Keratinocyte (primary cell): ENCODE measurements at regions not wholly inside any gene's neighbourhood (a gene's known extent, or its start where the extent isn't known, plus 50 kb on each side); places are given as distances from the start of the nearest gene placed in this dataset.
"Not testable (repeated sequence)": the region's sequence is repeated elsewhere in the genome, so short reads cannot be mapped to it uniquely, and the experiment has no call there.

ENCODE experiments used
- DNase-seq: peaks from one replicate; pipeline ENCODE4 v3.0.0-alpha.2; 2011; ENCODE audit warnings: low read depth, missing footprints, low spot score
- FAIRE-seq: peaks from 2 replicates; lab custom pipeline; 2011; peaks lifted over from hg19 to GRCh38; lab: Jason Lieb, UNC
- H2AFZ ChIP-seq: 2 replicates; pipeline ENCODE4 v1.6.0; 2012; ENCODE audit warnings: low read length, control low read depth, inconsistent platforms; ENCODE audit not compliant: control insufficient read depth
- H3K27ac ChIP-seq: 2 replicates; pipeline ENCODE4 v1.5.1; 2011; ENCODE audit warnings: low read length; ENCODE audit not compliant: control insufficient read depth, insufficient read depth
- H3K27me3 ChIP-seq: 3 replicates; pipeline ENCODE4 v1.6.0; 2011; ENCODE audit warnings: low read length; ENCODE audit not compliant: control insufficient read depth, insufficient read depth; ENCODE audit errors: extremely low read depth
- H3K36me3 ChIP-seq, 2 experiments: 2 replicates in 1 of 2; 3 replicates in 1 of 2; pipeline ENCODE4 v1.5.1; 2011; ENCODE audit warnings: low read length in 2 of 2, mild to moderate bottlenecking in 1 of 2; ENCODE audit not compliant: control insufficient read depth in 2 of 2, insufficient read depth in 2 of 2; ENCODE audit errors: extremely low read depth in 1 of 2
- H3K4me1 ChIP-seq: 3 replicates; pipeline ENCODE4 v1.5.1; 2011; ENCODE audit warnings: low read length; ENCODE audit not compliant: control insufficient read depth, insufficient read depth; ENCODE audit errors: extremely low read depth
- H3K4me2 ChIP-seq: 3 replicates; pipeline ENCODE4 v1.6.0; 2011; ENCODE audit warnings: low read depth, low read length; ENCODE audit not compliant: control insufficient read depth, insufficient read depth; ENCODE audit errors: extremely low read depth
- H3K4me3 ChIP-seq, 3 experiments: fragments of 200-600 bp in 1 of 3; sonication (generic) in 1 of 3; 2 replicates in 2 of 3; 3 replicates in 1 of 3; pipeline ENCODE4 v1.5.1; 2011 to 2016; ENCODE audit warnings: low read length in 3 of 3, mild to moderate bottlenecking in 3 of 3, control low read depth in 2 of 3, inconsistent platforms in 1 of 3, low read depth in 1 of 3, mixed read lengths in 1 of 3, mixed run types in 1 of 3, moderate library complexity in 1 of 3; ENCODE audit not compliant: control insufficient read depth in 2 of 3, insufficient read depth in 2 of 3; ENCODE audit errors: extremely low read depth in 1 of 3
- H3K79me2 ChIP-seq: 2 replicates; pipeline ENCODE4 v1.6.0; 2012; ENCODE audit warnings: low read length; ENCODE audit not compliant: control insufficient read depth, insufficient read depth
- H3K9ac ChIP-seq: 3 replicates; pipeline ENCODE4 v1.6.0; 2011; ENCODE audit warnings: low read length; ENCODE audit not compliant: control insufficient read depth, insufficient read depth; ENCODE audit errors: extremely low read depth
- H3K9me1 ChIP-seq: 3 replicates; pipeline ENCODE4 v1.6.0; 2011; ENCODE audit warnings: low read length; ENCODE audit not compliant: control insufficient read depth, insufficient read depth; ENCODE audit errors: extremely low read depth
- H3K9me3 ChIP-seq: 2 replicates; pipeline ENCODE4 v1.5.1; 2012; ENCODE audit warnings: low read depth, low read length; ENCODE audit not compliant: control insufficient read depth
- H4K20me1 ChIP-seq: 3 replicates; pipeline ENCODE4 v1.6.0; 2011; ENCODE audit warnings: low read length; ENCODE audit not compliant: control insufficient read depth, insufficient read depth; ENCODE audit errors: extremely low read depth
- EZH2 ChIP-seq: IDR thresholded peaks from one replicate; pipeline ENCODE4 v1.6.1; 2012; ENCODE audit warnings: inconsistent platforms, mild to moderate bottlenecking, low read length, moderate library complexity
- dilution Hi-C: fragments of 300-500 bp; cut with MboI; formaldehyde crosslinking; loops from one replicate; pipeline ENCODE4 v1.7.0; 2020; ENCODE audit warnings: low sequenced_read_pairs; ENCODE audit not compliant: extremely low pct_ligation_motif_present
- TF ChIP-seq, protein P1 (sequence below), 3 experiments: IDR thresholded peaks in 1 of 3; conservative IDR thresholded peaks in 1 of 3; optimal IDR thresholded peaks in 1 of 3; 2 replicates in 2 of 3; 3 replicates in 1 of 3; pipeline versions ENCODE3 to v1.5.1; 2011; ENCODE audit warnings: low read length in 3 of 3, mild to moderate bottlenecking in 3 of 3, moderate library complexity in 2 of 3, control low read depth in 1 of 3, inconsistent platforms in 1 of 3; ENCODE audit not compliant: insufficient read depth in 2 of 3; ENCODE audit errors: extremely low read depth in 1 of 3

- Histone ChIP-seq H2AFZ (no peak overlapping the region), H3K4me1 (no peaks in the 10 kb centered on the region), H3K4me3 (no peak overlapping the region), H3K9me3 (no peaks in the 10 kb centered on the region), H4K20me1 (no peaks in the 10 kb centered on the region), H3K4me2 (no peak overlapping the region), H3K9me1 (no peaks in the 10 kb centered on the region), H3K27ac (no peak overlapping the region), H3K9ac (no peak overlapping the region), H3K27me3 (no peaks in the 10 kb centered on the region), H3K36me3 (no peaks in the 10 kb centered on the region), H3K79me2 (peaks cover 1% of the 10 kb centered on the region)
- dilution Hi-C loops = no loop called here
- DNase-seq = no peak
- no peak for FAIRE-seq
- TF ChIP-seq, protein P1, sequence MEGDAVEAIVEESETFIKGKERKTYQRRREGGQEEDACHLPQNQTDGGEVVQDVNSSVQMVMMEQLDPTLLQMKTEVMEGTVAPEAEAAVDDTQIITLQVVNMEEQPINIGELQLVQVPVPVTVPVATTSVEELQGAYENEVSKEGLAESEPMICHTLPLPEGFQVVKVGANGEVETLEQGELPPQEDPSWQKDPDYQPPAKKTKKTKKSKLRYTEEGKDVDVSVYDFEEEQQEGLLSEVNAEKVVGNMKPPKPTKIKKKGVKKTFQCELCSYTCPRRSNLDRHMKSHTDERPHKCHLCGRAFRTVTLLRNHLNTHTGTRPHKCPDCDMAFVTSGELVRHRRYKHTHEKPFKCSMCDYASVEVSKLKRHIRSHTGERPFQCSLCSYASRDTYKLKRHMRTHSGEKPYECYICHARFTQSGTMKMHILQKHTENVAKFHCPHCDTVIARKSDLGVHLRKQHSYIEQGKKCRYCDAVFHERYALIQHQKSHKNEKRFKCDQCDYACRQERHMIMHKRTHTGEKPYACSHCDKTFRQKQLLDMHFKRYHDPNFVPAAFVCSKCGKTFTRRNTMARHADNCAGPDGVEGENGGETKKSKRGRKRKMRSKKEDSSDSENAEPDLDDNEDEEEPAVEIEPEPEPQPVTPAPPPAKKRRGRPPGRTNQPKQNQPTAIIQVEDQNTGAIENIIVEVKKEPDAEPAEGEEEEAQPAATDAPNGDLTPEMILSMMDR (optimal IDR thresholded peaks at IDR 0.05 in 1 of 3, IDR thresholded peaks at IDR 0.05 in 1 of 3, conservative IDR thresholded peaks at IDR 0.05 in 1 of 3; ENCODE audit: extremely low read depth in 1 of 3, insufficient read depth in 2 of 3, low read length in 3 of 3) = no peak
- no peak for TF ChIP-seq EZH2
Measured at GRCh38 chr3:51610708-51611107, 60.3 kb upstream of the TEX264 start.

DNA sequence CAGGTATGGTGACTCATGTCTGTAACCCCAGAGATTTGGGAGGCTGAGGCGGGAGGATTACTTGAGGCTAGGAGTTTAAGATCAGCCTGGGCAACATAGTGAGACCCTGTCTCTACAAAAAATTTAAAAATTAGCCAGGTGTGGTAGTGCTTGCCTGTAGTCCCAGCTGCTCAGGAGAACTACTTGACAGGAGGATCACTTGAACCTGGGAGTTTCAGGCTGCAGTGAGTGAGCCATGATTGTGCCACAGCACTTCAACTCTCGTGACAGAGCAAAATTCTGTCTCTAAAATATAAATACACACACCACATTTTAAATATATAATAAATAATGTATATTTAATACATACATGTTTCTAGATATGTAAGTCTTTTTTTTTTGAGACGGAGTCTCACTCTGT lies 53.5 kb upstream of the TEX264 start:
- Histone ChIP-seq H3K36me3 (no peaks in the 10 kb centered on the region), H3K9me3 (no peaks in the 10 kb centered on the region), H3K9me1 (no peaks in the 10 kb centered on the region), H3K79me2 (peaks cover 5% of the 10 kb centered on the region), H3K9ac (no peak overlapping the region), H3K27ac (no peak overlapping the region), H4K20me1 (no peaks in the 10 kb centered on the region), H3K4me3 (no peak overlapping the region), H3K27me3 (no peaks in the 10 kb centered on the region), H3K4me2 (no peak overlapping the region), H3K4me1 (peaks cover 24% of the 10 kb centered on the region), H2AFZ (no peak overlapping the region)
- no peak for TF ChIP-seq EZH2
- TF ChIP-seq, protein P1 (optimal IDR thresholded peaks at IDR 0.05 in 1 of 3, IDR thresholded peaks at IDR 0.05 in 1 of 3, conservative IDR thresholded peaks at IDR 0.05 in 1 of 3; ENCODE audit: extremely low read depth in 1 of 3, insufficient read depth in 2 of 3, low read length in 3 of 3) = no peak
- dilution Hi-C loops = no loop called here
- no peak for DNase-seq
- FAIRE-seq = no peak

DNA sequence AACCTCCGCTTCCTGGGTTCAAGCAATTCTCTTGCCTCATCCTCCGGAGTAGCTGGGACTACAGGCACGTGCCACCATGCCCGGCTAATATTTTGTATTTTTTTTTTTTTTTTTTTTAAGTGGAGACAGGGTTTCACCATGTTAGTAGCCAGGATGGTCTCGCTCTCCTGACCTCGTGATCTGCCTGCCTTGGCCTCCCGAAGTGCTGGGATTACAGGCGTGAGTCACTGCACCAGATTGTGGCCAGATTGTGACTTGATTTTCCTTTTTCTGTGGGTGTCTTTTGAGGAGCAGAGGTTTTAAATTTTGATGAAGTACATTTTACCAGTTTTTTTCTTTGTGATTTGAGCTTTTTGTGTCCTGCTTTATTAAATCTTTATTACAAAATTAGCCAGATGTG lies 53.0 kb upstream of the TEX264 start:
- H3K9me1 ChIP-seq, H3K9me3 ChIP-seq, H3K4me2 ChIP-seq, H3K27me3 ChIP-seq, H3K79me2 ChIP-seq, FAIRE-seq, H3K27ac ChIP-seq, H3K4me3 ChIP-seq, H4K20me1 ChIP-seq, H3K9ac ChIP-seq, H2AFZ ChIP-seq, dilution Hi-C loops, H3K36me3 ChIP-seq, DNase-seq: not testable (repeated sequence)
- peaks cover 26% of the 10 kb centered on the region for H3K4me1 ChIP-seq
